Muscle layer of colon (tissue), 2 donors: ENCODE measurements at regions not wholly inside any gene's neighbourhood (a gene's known extent, or its start where the extent isn't known, plus 50 kb on each side); places are given as distances from the start of the nearest gene placed in this dataset.
"Not testable (repeated sequence)": the region's sequence is repeated elsewhere in the genome, so short reads cannot be mapped to it uniquely, and the experiment has no call there.

ENCODE experiments used
- H3K27ac ChIP-seq: one replicate; pipeline ENCODE4 v1.7.0; 2013; ENCODE audit warnings: low read depth, mild to moderate bottlenecking, low read length, moderate library complexity
- H3K27me3 ChIP-seq, 2 donors: one replicate each; pipeline ENCODE4 v1.7.0; 2013; ENCODE audit warnings: low read length in 2 of 2, mild to moderate bottlenecking in 2 of 2; ENCODE audit not compliant: insufficient read depth in 2 of 2, control insufficient read depth in 1 of 2
- H3K36me3 ChIP-seq: one replicate; pipeline ENCODE4 v1.7.0; 2013; ENCODE audit warnings: mild to moderate bottlenecking, low read length; ENCODE audit not compliant: insufficient read depth
- H3K4me1 ChIP-seq: one replicate; pipeline ENCODE4 v1.7.0; 2013; ENCODE audit warnings: mild to moderate bottlenecking, low read length; ENCODE audit not compliant: insufficient read depth
- H3K4me3 ChIP-seq, 2 donors: one replicate each; pipeline ENCODE4 v1.7.0; 2013; ENCODE audit warnings: low read length in 2 of 2, low read depth in 1 of 2, mild to moderate bottlenecking in 1 of 2, moderate library complexity in 1 of 2
- H3K9ac ChIP-seq: one replicate; pipeline ENCODE4 v1.7.0; 2013; ENCODE audit warnings: low read length
- H3K9me3 ChIP-seq: one replicate; pipeline ENCODE4 v1.7.0; 2013; ENCODE audit warnings: mild to moderate bottlenecking, low read length
- donor health status: abdominal sarcoma.
- donor health status: Adenocarcinoma of cecum.

DNA sequence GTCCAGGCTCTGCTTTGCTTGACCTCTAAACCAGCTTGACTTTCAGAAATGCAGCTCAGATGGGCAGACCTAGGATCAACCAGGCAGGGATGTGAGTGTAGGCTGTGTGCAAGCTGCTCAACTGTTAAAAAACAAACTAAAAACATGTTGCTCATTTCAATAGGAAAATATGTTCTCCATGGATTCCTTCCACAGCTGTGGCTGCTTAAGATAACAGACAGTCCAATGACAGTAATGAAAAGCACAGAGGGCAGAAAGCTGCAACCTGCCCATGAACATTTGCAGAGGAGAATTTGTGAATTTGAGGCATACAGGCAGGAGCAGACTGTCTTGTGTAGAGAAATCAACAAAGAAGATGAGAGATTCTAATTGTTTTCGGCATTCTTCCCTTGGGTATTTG lies 534.2 kb downstream of the CCSER2 start:
- Histone ChIP-seq H3K36me3 (no peaks in the 10 kb centered on the region), H3K9me3 (no peaks in the 10 kb centered on the region), H3K27ac (no peak overlapping the region), H3K4me1 (no peaks in the 10 kb centered on the region), H3K9ac (no peak overlapping the region), H3K27me3 (no peaks in the 10 kb centered on the region), H3K4me3 (no peak overlapping the region)

DNA sequence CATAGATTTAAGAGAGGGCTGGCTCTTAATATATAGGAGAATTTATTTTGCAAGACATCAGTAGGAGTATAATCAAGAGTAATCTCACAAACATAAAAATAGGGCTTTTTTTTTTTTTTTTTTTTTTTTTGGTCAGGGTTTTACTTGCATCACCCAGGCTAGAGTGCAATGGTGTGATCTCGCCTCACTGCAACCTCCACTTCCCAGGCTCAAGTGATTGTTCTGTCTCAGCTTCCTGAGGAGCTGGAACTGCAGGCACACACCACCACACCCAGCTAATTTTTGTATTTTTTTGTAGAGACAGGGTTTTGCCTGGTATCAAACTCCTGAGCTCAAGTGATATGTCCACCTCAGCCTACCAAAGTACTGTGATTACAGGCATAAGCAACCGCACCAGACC lies 535.3 kb downstream of the CCSER2 start:
- Histone ChIP-seq H3K36me3 (no peaks in the 10 kb centered on the region), H3K27ac (no peak overlapping the region), H3K9ac (no peak overlapping the region), H3K9me3 (no peaks in the 10 kb centered on the region), H3K4me3 (no peak overlapping the region), H3K4me1 (no peaks in the 10 kb centered on the region), H3K27me3 (no peaks in the 10 kb centered on the region)

DNA sequence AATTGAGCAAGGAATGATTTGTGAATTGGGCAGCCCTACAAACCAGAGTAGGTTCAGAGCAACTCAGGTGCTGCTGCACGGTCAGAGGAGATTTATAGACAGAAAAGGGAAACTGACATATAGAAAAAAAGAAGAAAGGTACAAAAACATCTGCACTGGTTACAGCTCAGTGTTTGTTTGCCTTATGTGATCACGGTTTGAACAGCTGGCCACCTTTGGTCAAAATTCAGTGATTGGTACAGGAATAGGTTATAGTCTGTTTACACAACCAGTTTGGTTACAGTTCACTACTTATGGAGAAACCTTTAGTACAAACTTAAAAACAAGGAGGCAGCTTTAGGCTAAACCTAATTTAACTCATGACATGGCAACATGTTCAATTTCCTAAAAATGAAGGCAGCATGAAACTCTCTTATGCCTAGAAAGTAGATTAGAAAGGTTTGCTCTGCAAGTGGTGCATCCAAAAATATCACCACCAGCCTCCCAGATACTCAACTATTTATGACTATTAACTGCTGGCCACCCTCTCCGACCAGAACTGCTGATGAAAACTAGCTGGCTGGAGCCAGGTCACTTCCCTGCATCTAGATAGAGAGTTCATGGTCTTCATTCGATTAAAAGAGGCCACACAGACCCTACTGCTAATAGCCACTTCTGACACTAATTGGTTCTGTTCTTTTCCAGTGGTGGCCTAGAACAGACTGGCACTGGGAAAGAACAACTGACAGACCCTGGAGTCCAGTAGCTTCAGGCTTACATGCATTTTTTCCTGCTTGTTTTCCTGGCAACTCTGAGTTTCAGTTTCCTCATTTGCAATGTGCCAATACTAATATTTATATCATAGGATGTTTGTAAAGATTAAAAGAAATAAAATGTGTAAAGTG lies 548.0 kb downstream of the CCSER2 start:
- Histone ChIP-seq H3K4me1 (no peaks in the 10 kb centered on the region), H3K36me3 (no peaks in the 10 kb centered on the region), H3K27me3 (no peaks in the 10 kb centered on the region), H3K9me3 (no peaks in the 10 kb centered on the region), H3K9ac (no peak overlapping the region), H3K4me3 (no peak overlapping the region), H3K27ac (no peak overlapping the region)

DNA sequence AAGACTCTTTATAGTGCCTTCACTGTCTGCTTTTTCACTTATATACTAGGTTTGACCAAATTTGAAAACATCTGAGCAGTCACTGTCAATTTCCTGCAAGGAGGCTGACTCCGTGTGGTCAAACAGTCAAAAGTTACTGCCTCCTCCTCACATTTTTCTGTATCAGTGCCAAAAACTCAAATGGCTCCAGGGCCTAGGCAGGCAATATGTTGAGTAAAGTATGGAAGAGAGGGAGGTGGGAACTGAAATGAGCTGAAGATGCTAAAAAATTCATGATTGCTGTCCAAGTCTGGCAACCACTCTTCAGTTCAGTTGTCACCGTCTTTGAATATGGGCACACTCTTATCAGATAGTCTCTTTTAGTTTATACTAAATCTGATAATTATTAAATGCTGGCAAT lies 551.6 kb downstream of the CCSER2 start:
- no peaks in the 10 kb centered on the region for H3K9me3 ChIP-seq
- H3K27me3 ChIP-seq: no peaks in the 10 kb centered on the region
- no peak overlapping the region for H3K4me3 ChIP-seq
- no peak overlapping the region for H3K27ac ChIP-seq
- H3K9ac ChIP-seq: no peak overlapping the region
- no peaks in the 10 kb centered on the region for H3K36me3 ChIP-seq
- H3K4me1 ChIP-seq: no peaks in the 10 kb centered on the region

DNA sequence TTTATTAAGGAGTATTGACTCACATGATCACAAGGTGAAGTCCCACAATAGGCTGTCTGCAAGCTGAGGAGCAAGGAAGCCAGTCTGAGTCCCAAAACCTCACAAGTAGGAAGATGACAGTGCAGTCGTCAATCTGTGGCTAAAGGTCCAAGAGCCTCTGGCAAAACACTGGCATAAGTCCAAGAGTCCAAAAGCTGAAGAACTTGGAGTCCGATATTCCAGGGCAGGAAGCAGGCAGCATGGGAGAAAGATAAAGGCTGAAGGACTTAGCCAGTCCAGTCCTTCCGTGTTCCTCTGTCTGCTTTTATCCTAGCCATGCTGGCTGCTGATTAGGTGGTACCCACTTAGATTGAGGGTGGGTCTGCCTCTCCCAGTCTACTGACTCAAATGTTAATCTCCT lies 553.3 kb downstream of the CCSER2 start:
- H3K27me3 ChIP-seq, H3K36me3 ChIP-seq, H3K4me3 ChIP-seq, H3K4me1 ChIP-seq, H3K9me3 ChIP-seq, H3K9ac ChIP-seq, H3K27ac ChIP-seq: not testable (repeated sequence)

DNA sequence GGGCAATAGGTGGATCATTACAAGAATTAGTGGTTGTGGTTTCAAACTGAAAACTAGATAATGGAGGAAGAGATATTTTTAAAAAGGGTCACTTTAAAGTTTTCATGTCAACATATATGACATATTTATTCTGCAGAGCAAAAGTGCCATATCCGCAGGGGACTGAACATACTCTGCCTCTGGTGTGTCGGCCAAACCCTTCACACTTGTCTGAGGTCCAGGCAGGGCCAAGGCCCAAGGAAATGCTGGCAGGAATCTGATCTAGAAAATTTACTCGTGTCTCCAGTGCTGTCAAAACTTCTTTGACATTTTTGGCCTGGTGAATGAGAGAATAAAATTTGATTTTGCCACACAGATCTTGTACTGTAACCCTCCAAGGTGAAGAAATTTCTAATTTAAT lies 562.3 kb downstream of the CCSER2 start:
- Histone ChIP-seq H3K4me3 (no peak overlapping the region), H3K9me3 (no peaks in the 10 kb centered on the region), H3K27ac (no peak overlapping the region), H3K36me3 (no peaks in the 10 kb centered on the region), H3K9ac (no peak overlapping the region), H3K4me1 (no peaks in the 10 kb centered on the region), H3K27me3 (no peaks in the 10 kb centered on the region)

DNA sequence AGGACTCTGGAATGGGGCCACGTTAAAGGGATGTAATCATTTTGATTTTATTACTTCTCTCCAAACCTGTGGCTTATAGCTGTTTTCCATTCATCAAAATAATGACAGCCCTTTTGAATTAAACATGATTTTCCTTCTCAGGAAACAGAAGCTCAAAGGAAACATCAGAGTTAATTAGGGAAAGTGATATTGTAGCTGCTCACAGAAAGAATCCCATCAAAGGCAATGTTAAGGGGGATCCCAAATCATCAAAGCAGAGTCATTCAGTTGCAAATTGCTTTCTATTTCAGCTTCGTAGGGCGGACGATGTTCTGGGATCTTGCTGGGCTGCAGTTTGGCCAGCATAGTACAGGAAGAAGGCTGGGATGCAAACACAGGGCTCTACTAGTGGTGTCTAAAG lies 563.2 kb downstream of the CCSER2 start:
- Histone ChIP-seq H3K9ac (no peak overlapping the region), H3K9me3 (no peaks in the 10 kb centered on the region), H3K4me3 (no peak overlapping the region), H3K27ac (no peak overlapping the region), H3K36me3 (no peaks in the 10 kb centered on the region), H3K27me3 (no peaks in the 10 kb centered on the region), H3K4me1 (no peaks in the 10 kb centered on the region)

DNA sequence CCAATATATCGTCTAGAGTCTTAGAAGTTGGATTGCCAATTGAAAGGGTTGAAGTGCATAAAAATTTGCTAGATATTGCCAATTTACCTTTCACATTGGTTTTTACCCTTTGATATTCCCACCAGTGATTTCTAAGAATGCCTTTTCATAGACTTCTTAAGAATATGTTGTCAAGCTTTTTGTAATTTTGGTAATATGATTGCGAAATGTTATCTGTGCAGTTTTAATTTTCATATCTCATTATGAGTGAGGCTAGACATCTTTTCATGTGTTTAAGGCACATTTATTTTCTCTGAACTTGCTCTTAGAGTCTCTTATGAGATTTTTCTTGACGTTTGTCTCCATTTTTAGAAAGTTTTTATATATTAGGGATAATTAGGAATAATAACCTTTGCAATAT lies 567.2 kb downstream of the CCSER2 start:
- Histone ChIP-seq H3K4me3 (no peak overlapping the region), H3K36me3 (no peaks in the 10 kb centered on the region), H3K27me3 (no peaks in the 10 kb centered on the region), H3K9ac (no peak overlapping the region), H3K4me1 (no peaks in the 10 kb centered on the region), H3K27ac (no peak overlapping the region), H3K9me3 (no peaks in the 10 kb centered on the region)

DNA sequence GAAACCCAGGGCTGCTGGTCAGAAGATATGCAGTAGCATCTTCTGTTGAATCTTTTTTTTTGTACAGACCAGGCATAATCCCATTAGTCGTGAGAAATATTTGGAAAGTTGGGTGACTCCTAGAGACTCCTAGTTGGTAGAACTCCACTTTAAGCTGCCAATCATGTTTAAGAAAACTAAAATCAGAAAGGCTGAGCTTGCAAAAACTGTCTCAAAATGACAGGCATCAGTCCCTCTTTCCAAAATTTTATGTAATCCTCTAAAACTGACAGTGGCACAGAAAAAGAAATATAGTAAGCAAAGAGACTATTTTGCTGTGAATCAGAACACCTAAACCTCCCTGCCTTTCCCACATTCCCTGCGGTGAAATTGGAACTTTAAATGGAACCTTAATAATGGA lies 568.5 kb downstream of the CCSER2 start:
- H3K9ac ChIP-seq: no peak overlapping the region
- no peaks in the 10 kb centered on the region for H3K4me1 ChIP-seq
- H3K9me3 ChIP-seq: no peaks in the 10 kb centered on the region
- no peak overlapping the region for H3K27ac ChIP-seq
- H3K36me3 ChIP-seq: no peaks in the 10 kb centered on the region
- no peak overlapping the region for H3K4me3 ChIP-seq
- H3K27me3 ChIP-seq: no peaks in the 10 kb centered on the region

DNA sequence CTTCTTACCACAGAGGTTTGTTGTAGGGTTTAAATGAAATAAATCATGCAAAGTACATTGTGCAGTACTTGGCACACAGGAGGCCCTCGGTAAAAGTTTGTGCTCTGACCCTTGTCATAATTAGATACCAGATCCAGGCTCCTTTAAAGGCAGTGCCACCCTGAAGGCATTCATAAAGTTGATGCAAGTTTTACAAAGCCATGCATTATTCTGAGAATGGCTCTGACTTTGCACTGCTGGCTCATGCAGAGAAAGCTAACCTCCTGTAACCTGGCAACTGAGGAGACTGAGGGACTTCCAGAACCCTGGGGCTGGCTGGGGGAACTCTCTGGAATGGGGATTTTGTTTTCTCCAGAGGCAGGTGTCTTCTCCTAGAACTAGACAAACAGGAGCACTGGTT lies 570.9 kb downstream of the CCSER2 start:
- H3K9me3 ChIP-seq: no peaks in the 10 kb centered on the region
- no peaks in the 10 kb centered on the region for H3K27me3 ChIP-seq
- no peaks in the 10 kb centered on the region for H3K36me3 ChIP-seq
- H3K9ac ChIP-seq: no peak overlapping the region
- H3K4me1 ChIP-seq: no peaks in the 10 kb centered on the region
- H3K4me3 ChIP-seq: no peak overlapping the region
- no peak overlapping the region for H3K27ac ChIP-seq

DNA sequence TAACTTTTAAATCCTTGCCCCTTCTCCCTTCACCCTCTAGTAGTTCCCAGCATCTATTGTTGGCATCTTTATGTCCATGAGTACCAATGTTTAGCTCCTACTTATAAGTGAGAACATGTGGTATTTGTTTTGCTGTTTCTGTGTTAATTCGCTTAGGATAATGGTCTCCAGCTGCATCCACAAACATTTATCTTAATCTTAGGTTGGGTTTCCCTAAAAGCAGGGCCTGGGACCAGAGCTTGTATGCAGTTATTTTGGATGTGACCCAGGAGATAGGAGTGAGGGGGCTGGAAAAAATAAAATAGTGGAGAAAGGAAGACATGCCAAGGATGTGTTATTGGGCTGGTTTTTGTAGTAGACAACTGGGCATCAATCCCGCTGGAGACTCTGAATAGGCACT lies 571.8 kb downstream of the CCSER2 start:
- Histone ChIP-seq H3K36me3 (no peaks in the 10 kb centered on the region), H3K4me3 (no peak overlapping the region), H3K27me3 (no peaks in the 10 kb centered on the region), H3K4me1 (no peaks in the 10 kb centered on the region), H3K9ac (no peak overlapping the region), H3K9me3 (no peaks in the 10 kb centered on the region), H3K27ac (no peak overlapping the region)

DNA sequence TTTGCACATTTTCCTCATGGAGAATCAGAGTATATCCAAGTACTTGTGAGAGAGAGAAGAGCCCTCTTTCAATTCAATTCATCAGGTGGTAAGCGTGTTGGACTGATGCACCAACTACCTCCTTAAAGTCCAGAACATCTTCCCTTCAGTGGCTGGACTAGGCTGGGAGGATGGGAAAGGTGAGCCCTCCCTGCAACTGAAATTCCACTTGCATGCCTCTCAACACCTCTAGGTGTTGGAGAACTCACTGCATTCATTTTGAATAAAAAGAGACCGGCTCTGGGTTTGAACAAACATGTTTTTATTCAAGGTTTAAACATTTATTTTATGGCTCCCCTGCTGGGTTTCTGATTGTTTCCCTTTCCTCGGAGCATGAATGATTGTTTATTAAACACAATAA lies 573.5 kb downstream of the CCSER2 start:
- Histone ChIP-seq H3K9ac (no peak overlapping the region), H3K36me3 (no peaks in the 10 kb centered on the region), H3K4me3 (no peak overlapping the region), H3K27me3 (no peaks in the 10 kb centered on the region), H3K27ac (no peak overlapping the region), H3K9me3 (no peaks in the 10 kb centered on the region), H3K4me1 (no peaks in the 10 kb centered on the region)
